PFSK-1 (cell line): ENCODE measurements at regions not wholly inside any gene's neighbourhood (a gene's known extent, or its start where the extent isn't known, plus 50 kb on each side); places are given as distances from the start of the nearest gene placed in this dataset.

Experiments
- FOXP2 ChIP-seq: optimal IDR thresholded peaks from 2 replicates; pipeline ENCODE3; 2011; ENCODE audit warnings: borderline replicate concordance, control low read depth, inconsistent platforms; ENCODE audit not compliant: insufficient read depth; ENCODE audit errors: extremely low read length, extremely low read depth
- POLR2AphosphoS5 ChIP-seq: IDR thresholded peaks from 2 replicates; pipeline ENCODE4 v1.6.1; 2012; ENCODE audit warnings: low read depth, mild to moderate bottlenecking, control low read depth, low read length, moderate library complexity
- SIN3A ChIP-seq: IDR thresholded peaks from 2 replicates; pipeline ENCODE4 v1.6.1; 2012; ENCODE audit warnings: mild to moderate bottlenecking, low read length, moderate library complexity, borderline replicate concordance; ENCODE audit not compliant: insufficient read depth
- TAF1 ChIP-seq: IDR thresholded peaks from 2 replicates; pipeline ENCODE4 v1.6.1; 2012; ENCODE audit warnings: low read length, control low read depth, borderline replicate concordance; ENCODE audit not compliant: insufficient read depth
- TF ChIP-seq, protein P1 (sequence below), 2 experiments: IDR thresholded peaks; 2 replicates each; pipeline versions ENCODE4 v1.6.1 to v1.8.0; 2011 to 2012; ENCODE audit warnings: low read depth in 2 of 2, low read length in 2 of 2, control low read depth in 1 of 2, inconsistent platforms in 1 of 2, mild to moderate bottlenecking in 1 of 2, moderate library complexity in 1 of 2; ENCODE audit not compliant: insufficient read depth in 1 of 2

- TF ChIP-seq TAF1 (no peak), SIN3A (no peak), POLR2AphosphoS5 (no peak), FOXP2 (no peak)
- TF ChIP-seq, protein P1, sequence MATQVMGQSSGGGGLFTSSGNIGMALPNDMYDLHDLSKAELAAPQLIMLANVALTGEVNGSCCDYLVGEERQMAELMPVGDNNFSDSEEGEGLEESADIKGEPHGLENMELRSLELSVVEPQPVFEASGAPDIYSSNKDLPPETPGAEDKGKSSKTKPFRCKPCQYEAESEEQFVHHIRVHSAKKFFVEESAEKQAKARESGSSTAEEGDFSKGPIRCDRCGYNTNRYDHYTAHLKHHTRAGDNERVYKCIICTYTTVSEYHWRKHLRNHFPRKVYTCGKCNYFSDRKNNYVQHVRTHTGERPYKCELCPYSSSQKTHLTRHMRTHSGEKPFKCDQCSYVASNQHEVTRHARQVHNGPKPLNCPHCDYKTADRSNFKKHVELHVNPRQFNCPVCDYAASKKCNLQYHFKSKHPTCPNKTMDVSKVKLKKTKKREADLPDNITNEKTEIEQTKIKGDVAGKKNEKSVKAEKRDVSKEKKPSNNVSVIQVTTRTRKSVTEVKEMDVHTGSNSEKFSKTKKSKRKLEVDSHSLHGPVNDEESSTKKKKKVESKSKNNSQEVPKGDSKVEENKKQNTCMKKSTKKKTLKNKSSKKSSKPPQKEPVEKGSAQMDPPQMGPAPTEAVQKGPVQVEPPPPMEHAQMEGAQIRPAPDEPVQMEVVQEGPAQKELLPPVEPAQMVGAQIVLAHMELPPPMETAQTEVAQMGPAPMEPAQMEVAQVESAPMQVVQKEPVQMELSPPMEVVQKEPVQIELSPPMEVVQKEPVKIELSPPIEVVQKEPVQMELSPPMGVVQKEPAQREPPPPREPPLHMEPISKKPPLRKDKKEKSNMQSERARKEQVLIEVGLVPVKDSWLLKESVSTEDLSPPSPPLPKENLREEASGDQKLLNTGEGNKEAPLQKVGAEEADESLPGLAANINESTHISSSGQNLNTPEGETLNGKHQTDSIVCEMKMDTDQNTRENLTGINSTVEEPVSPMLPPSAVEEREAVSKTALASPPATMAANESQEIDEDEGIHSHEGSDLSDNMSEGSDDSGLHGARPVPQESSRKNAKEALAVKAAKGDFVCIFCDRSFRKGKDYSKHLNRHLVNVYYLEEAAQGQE (IDR thresholded peaks at IDR 0.05; ENCODE audit: insufficient read depth in 1 of 2, low read depth in 2 of 2, low read length in 2 of 2): no peak
Observed at GRCh38 chr3:191737742-191738141, 276.8 kb downstream of the PYDC2 start.
